IMR-90 (cell line): ENCODE measurements at regions not wholly inside any gene's neighbourhood (a gene's known extent, or its start where the extent isn't known, plus 50 kb on each side); places are given as distances from the start of the nearest gene placed in this dataset.

ENCODE experiments used
- ATAC-seq: fragments of 200-7000 bp; cut with Tn5 transposase; 2 replicates; pipeline ENCODE4 v1.9.1; 2020; ENCODE audit warnings: low read depth, mild to moderate bottlenecking, moderate library complexity
- BruUV-seq: library from RNA; stranded (reverse); fragments of 400-500 nt; replicated peaks from 2 replicates; lab custom pipeline; 2021; lab: Mats Ljungman, UMichigan
- CTCF ChIA-PET: fragments of 300-600 bp; formaldehyde crosslinking; extraction: SDS; loops from one replicate; lab custom pipeline; 2021; ENCODE audit warnings: antibody characterized with exemption; lab: Yijun Ruan, JAX
- POLR2A ChIA-PET: fragments of 300-600 bp; sonication (Branson Sonifier 250); formaldehyde crosslinking; loops from one replicate; lab custom pipeline; 2022; ENCODE audit warnings: antibody characterized with exemption; ENCODE audit not compliant: unreplicated experiment; lab: Charles Lee
- DNase-seq: peaks from one replicate; pipeline ENCODE4 v3.0.0; 2013
- H2AFZ ChIP-seq: replicated peaks from 2 replicates; pipeline ENCODE3; 2013; ENCODE audit warnings: low read length, mild to moderate bottlenecking; ENCODE audit not compliant: poor library complexity
- H2AK5ac ChIP-seq: 2 replicates; pipeline ENCODE4 v1.6.1; 2013; ENCODE audit warnings: low read depth, low read length, inconsistent platforms
- H2AK9ac ChIP-seq: replicated peaks from 2 replicates; pipeline ENCODE3; 2013; ENCODE audit warnings: mild to moderate bottlenecking, low read depth, low read length, moderate library complexity; ENCODE audit not compliant: poor library complexity
- H2BK120ac ChIP-seq: 2 replicates; pipeline ENCODE4 v1.6.1; 2013; ENCODE audit warnings: low read depth, low read length, inconsistent platforms
- H2BK15ac ChIP-seq: 3 replicates; pipeline ENCODE4 v1.6.1; 2013; ENCODE audit warnings: low read depth, low read length, inconsistent platforms
- H2BK20ac ChIP-seq: 2 replicates; pipeline ENCODE4 v1.6.1; 2013; ENCODE audit warnings: low read depth, mild to moderate bottlenecking, inconsistent platforms, low read length, moderate library complexity
- H2BK5ac ChIP-seq: 2 replicates; pipeline ENCODE4 v1.6.1; 2013; ENCODE audit warnings: mild to moderate bottlenecking, low read depth, low read length, inconsistent platforms; ENCODE audit not compliant: poor library complexity, severe bottlenecking
- H3K14ac ChIP-seq: replicated peaks from 2 replicates; pipeline ENCODE4 v1.6.1; 2013; ENCODE audit warnings: low read depth, low read length, inconsistent platforms
- H3K18ac ChIP-seq: 2 replicates; pipeline ENCODE4 v1.6.1; 2013; ENCODE audit warnings: low read depth, low read length, control low read depth
- H3K23ac ChIP-seq: 2 replicates; pipeline ENCODE4 v1.6.1; 2013; ENCODE audit warnings: low read depth, low read length, inconsistent platforms
- H3K27ac ChIP-seq: 2 replicates; pipeline ENCODE4 v1.5.1; 2013; ENCODE audit warnings: mild to moderate bottlenecking, control low read depth, low read length; ENCODE audit not compliant: insufficient read depth
- H3K27me3 ChIP-seq: 2 replicates; pipeline ENCODE4 v1.6.1; 2013; ENCODE audit warnings: low read length; ENCODE audit not compliant: control insufficient read depth, insufficient read depth
- H3K36me3 ChIP-seq: 2 replicates; pipeline ENCODE4 v1.6.1; 2013; ENCODE audit warnings: low read length, mixed read lengths; ENCODE audit not compliant: control insufficient read depth, insufficient read depth
- H3K4ac ChIP-seq: 2 replicates; pipeline ENCODE4 v1.6.1; 2013; ENCODE audit warnings: low read depth, low read length, inconsistent platforms
- H3K4me1 ChIP-seq: 2 replicates; pipeline ENCODE4 v1.6.1; 2013; ENCODE audit warnings: low read length, mixed read lengths; ENCODE audit not compliant: control insufficient read depth, insufficient read depth
- H3K4me2 ChIP-seq: 2 replicates; pipeline ENCODE4 v1.6.1; 2013; ENCODE audit warnings: low read depth, mild to moderate bottlenecking, control low read depth, low read length, moderate library complexity
- H3K4me3 ChIP-seq: 2 replicates; pipeline ENCODE4 v1.5.1; 2013; ENCODE audit warnings: low read depth, mild to moderate bottlenecking, control low read depth, low read length, moderate library complexity; ENCODE audit not compliant: insufficient read depth
- H3K56ac ChIP-seq: 2 replicates; pipeline ENCODE4 v1.6.1; 2013; ENCODE audit warnings: low read length, inconsistent platforms; ENCODE audit not compliant: insufficient read depth; ENCODE audit errors: extremely low read depth
- H3K79me1 ChIP-seq, 2 experiments: 2 replicates each; pipeline ENCODE4 v1.6.1; 2013; ENCODE audit warnings: low read length in 2 of 2, inconsistent platforms in 1 of 2, low read depth in 1 of 2
- H3K9ac ChIP-seq: 2 replicates; pipeline ENCODE4 v1.6.1; 2013; ENCODE audit warnings: low read depth, low read length, control low read depth
- H3K9me1 ChIP-seq: 2 replicates; pipeline ENCODE4 v1.6.1; 2013; ENCODE audit warnings: low read length, inconsistent platforms; ENCODE audit not compliant: insufficient read depth
- H3K9me3 ChIP-seq: 2 replicates; pipeline ENCODE4 v1.6.1; 2013; ENCODE audit warnings: low read length; ENCODE audit not compliant: control insufficient read depth, insufficient read depth
- H4K20me1 ChIP-seq: 2 replicates; pipeline ENCODE4 v1.6.1; 2013; ENCODE audit warnings: low read length, inconsistent platforms; ENCODE audit not compliant: insufficient read depth
- H4K5ac ChIP-seq: 2 replicates; pipeline ENCODE4 v1.6.1; 2013; ENCODE audit warnings: mild to moderate bottlenecking, low read depth, low read length, control low read depth
- H4K8ac ChIP-seq, 2 experiments: 2 replicates each; pipeline ENCODE4 v1.6.1; 2013; ENCODE audit warnings: low read depth in 2 of 2, low read length in 2 of 2, control low read depth in 1 of 2, inconsistent platforms in 1 of 2
- H4K91ac ChIP-seq: 2 replicates; pipeline ENCODE4 v1.6.1; 2013; ENCODE audit warnings: low read depth, low read length, inconsistent platforms; ENCODE audit not compliant: insufficient read depth
- BHLHE40 ChIP-seq: fragments of 150-350 bp; IDR thresholded peaks from 2 replicates; pipeline ENCODE4 v1.6.1; 2016; ENCODE audit warnings: mild to moderate bottlenecking, low read depth, low read length
- CEBPB ChIP-seq: IDR thresholded peaks from 2 replicates; pipeline ENCODE4 v1.6.1; 2012; ENCODE audit warnings: low read depth, low read length, improper control_type of control experiment
- CHD1 ChIP-seq: IDR thresholded peaks from 2 replicates; pipeline ENCODE4 v1.6.1; 2012; ENCODE audit warnings: low read depth, low read length, improper control_type of control experiment
- CTCF ChIP-seq: conservative IDR thresholded peaks from 2 replicates; pipeline ENCODE4 v1.5.1; 2012; ENCODE audit warnings: mild to moderate bottlenecking, low read depth, low read length, improper control_type of control experiment
- ELK1 ChIP-seq: fragments of 150-350 bp; IDR thresholded peaks from 2 replicates; pipeline ENCODE4 v1.6.1; 2016; ENCODE audit warnings: low read depth, mild to moderate bottlenecking, low read length, moderate library complexity, borderline replicate concordance
- FOS ChIP-seq: fragments of 150-350 bp; IDR thresholded peaks from 2 replicates; pipeline ENCODE4 v1.6.1; 2016; ENCODE audit warnings: low read depth, low read length
- MAFK ChIP-seq: IDR thresholded peaks from 2 replicates; pipeline ENCODE4 v1.6.1; 2012; ENCODE audit warnings: low read depth, low read length, improper control_type of control experiment
- MAZ ChIP-seq: IDR thresholded peaks from 2 replicates; pipeline ENCODE4 v1.6.1; 2012; ENCODE audit warnings: low read depth, mild to moderate bottlenecking, low read length, improper control_type of control experiment, moderate library complexity, borderline replicate concordance
- MXI1 ChIP-seq: IDR thresholded peaks from 2 replicates; pipeline ENCODE4 v1.6.1; 2012; ENCODE audit warnings: low read depth, mild to moderate bottlenecking, low read length, moderate library complexity, borderline replicate concordance
- NFE2L2 ChIP-seq: fragments of 150-350 bp; IDR thresholded peaks from 2 replicates; pipeline ENCODE4 v1.6.1; 2016; ENCODE audit warnings: low read depth, mild to moderate bottlenecking, low read length
- POLR2A ChIP-seq: IDR thresholded peaks from 2 replicates; pipeline ENCODE4 v1.6.1; 2012; ENCODE audit warnings: mild to moderate bottlenecking, low read depth, low read length
- RAD21 ChIP-seq: IDR thresholded peaks from 2 replicates; pipeline ENCODE4 v1.6.1; 2012; ENCODE audit warnings: low read length, improper control_type of control experiment
- RCOR1 ChIP-seq: IDR thresholded peaks from 2 replicates; pipeline ENCODE4 v1.6.1; 2012; ENCODE audit warnings: mild to moderate bottlenecking, low read length, improper control_type of control experiment; ENCODE audit not compliant: insufficient replicate concordance
- RFX5 ChIP-seq: IDR thresholded peaks from 2 replicates; pipeline ENCODE4 v1.8.0; 2012; ENCODE audit warnings: low read depth, mild to moderate bottlenecking, low read length, moderate library complexity
- SMC3 ChIP-seq: fragments of 150-350 bp; IDR thresholded peaks from 2 replicates; pipeline ENCODE4 v1.6.1; 2016; ENCODE audit warnings: low read depth, mild to moderate bottlenecking, antibody characterized with exemption, low read length, moderate library complexity
- USF2 ChIP-seq: fragments of 150-350 bp; IDR thresholded peaks from 2 replicates; pipeline ENCODE4 v1.6.1; 2017; ENCODE audit warnings: mild to moderate bottlenecking, antibody characterized with exemption, low read length, low read depth
- WGBS, 2 experiments: methylation state at CpG; one replicate each; pipeline versions ENCODE4 v1.1.5 to v1.1.7; 2013; ENCODE audit warnings: missing lambda C conversion rate in 2 of 2; ENCODE audit not compliant: insufficient read length in 1 of 2; ENCODE audit errors: extremely low coverage in 2 of 2; 5-methylcytosine and 5-hydroxymethylcytosine counted together
- dilution Hi-C: fragments of 300-500 bp; cut with HindIII; formaldehyde crosslinking; loops from one replicate; pipeline ENCODE4 v1.14.3; 2018; ENCODE audit warnings: low sequenced_read_pairs; ENCODE audit not compliant: unreplicated experiment
- in situ Hi-C: fragments of 300-500 bp; cut with MboI; formaldehyde crosslinking; loops from 3 replicates; pipeline ENCODE4 v1.14.3; 2019; ENCODE audit warnings: low sequenced_read_pairs, inconsistent platforms, mixed read lengths
- intact Hi-C: fragments of 100-400 bp; cut with micrococcal nuclease; formaldehyde crosslinking; loops from 2 replicates; pipeline ENCODE4 v1.10.0; 2022

GRCh38 chr11:103749158-103749557 is 287.3 kb upstream of the DDI1 start:
- H2BK5ac ChIP-seq, result no peak overlapping the region

More at GRCh38 chr11:103749158-103749557, 287.3 kb upstream of the DDI1 start:
- Histone ChIP-seq H3K4me2 (no peak overlapping the region), H4K5ac (no peak overlapping the region), H2AFZ (no peak overlapping the region), H3K56ac (no peak overlapping the region), H3K4ac (no peak overlapping the region), H3K27me3 (0 out of 2 replicates have a peak, but pooled peaks cover 1% of the 10 kb centered on the region), H3K23ac (no peak overlapping the region), H3K79me1 (no peaks in the 10 kb centered on the region), H2BK20ac (no peak overlapping the region), H3K14ac (no peak overlapping the region), H2AK5ac (no peak overlapping the region), H3K9me1 (0 out of 2 replicates have a peak, but pooled peaks cover 3% of the 10 kb centered on the region), H3K9me3 (no peaks in the 10 kb centered on the region; the same call in 1 of the 2 replicates), H4K91ac (no peak overlapping the region), H2BK15ac (no peak overlapping the region), H3K9ac (no peak overlapping the region), H3K4me3 (no peak overlapping the region), H3K4me1 (no peaks in the 10 kb centered on the region; the same call in 1 of the 2 replicates), H4K8ac (no peak overlapping the region), H3K36me3 (no peaks in the 10 kb centered on the region), H2BK120ac (no peak overlapping the region), H3K18ac (no peak overlapping the region), H3K27ac (no peak overlapping the region), H2AK9ac (no peak overlapping the region), H4K20me1 (no peaks in the 10 kb centered on the region)
- TF ChIP-seq MAZ, result no peak
- TF ChIP-seq NFE2L2, result no peak
- TF ChIP-seq RCOR1, result no peak
- no peak for TF ChIP-seq CEBPB
- no peak for TF ChIP-seq CTCF
- TF ChIP-seq CHD1, result no peak
- TF ChIP-seq MXI1, result no peak
- no peak for TF ChIP-seq USF2
- no peak for TF ChIP-seq FOS
- TF ChIP-seq SMC3, result no peak
- TF ChIP-seq POLR2A, result no peak
- no peak for TF ChIP-seq BHLHE40
- TF ChIP-seq RFX5, result no peak
- no peak for TF ChIP-seq RAD21
- TF ChIP-seq MAFK, result no peak
- TF ChIP-seq ELK1, result no peak
- intact Hi-C loops (no loop called here), dilution Hi-C loops (no loop called here), in situ Hi-C loops (no loop called here)
- BruUV-seq, result no TSS peak
- ATAC-seq (peak; percentile 57), DNase-seq (peak; percentile 9)
- ChIA-PET CTCF (no interaction called here), POLR2A (no interaction called here)
- no CpG with 5 or more reads among the region's 1 CpG for WGBS, 2 experiments
